Breast epithelium (tissue), 4 donors: ENCODE measurements at regions not wholly inside any gene's neighbourhood (a gene's known extent, or its start where the extent isn't known, plus 50 kb on each side); places are given as distances from the start of the nearest gene placed in this dataset.

Source experiments
- DNase-seq, 2 donors: peaks; one replicate each; pipeline ENCODE4 v3.0.0-alpha.2; 2019; ENCODE audit warnings: low spot score in 2 of 2
- H3K27ac ChIP-seq, 2 donors: fragments of 200-600 bp; sonication (generic) in 1 of 2; one replicate each; pipeline ENCODE4 v1.5.1; 2016 to 2019; ENCODE audit warnings: mild to moderate bottlenecking in 1 of 2
- H3K27me3 ChIP-seq, 2 donors: fragments of 200-600 bp; sonication (generic) in 1 of 2; one replicate each; pipeline versions ENCODE4 v1.5.1 to v1.6.0; 2017 to 2019; ENCODE audit warnings: control low read depth in 1 of 2, mild to moderate bottlenecking in 1 of 2
- H3K36me3 ChIP-seq: fragments of 200-600 bp; one replicate; pipeline ENCODE4 v1.5.1; 2019
- H3K4me1 ChIP-seq, 2 donors: fragments of 200-600 bp; sonication (generic); one replicate each; pipeline ENCODE4 v1.5.1; 2016 to 2019; ENCODE audit warnings: control low read depth in 1 of 2
- H3K4me3 ChIP-seq, 3 donors: fragments of 200-600 bp; sonication (generic); 1 replicate in 2 of 3; 2 replicates in 1 of 3; pipeline ENCODE4 v1.5.1; 2016 to 2019; ENCODE audit warnings: mild to moderate bottlenecking in 3 of 3, moderate library complexity in 2 of 3
- H3K9me3 ChIP-seq, 2 donors: fragments of 200-600 bp; sonication (generic) in 1 of 2; one replicate each; pipeline ENCODE4 v1.5.1; 2016 to 2019; ENCODE audit warnings: control low read depth in 1 of 2
- CTCF ChIP-seq, 3 donors: fragments of 450-650 bp; IDR thresholded peaks; one replicate each; pipeline ENCODE4 v1.5.1; 2016 to 2017; ENCODE audit warnings: antibody characterized with exemption in 3 of 3, mild to moderate bottlenecking in 3 of 3, moderate library complexity in 3 of 3
- POLR2A ChIP-seq: fragments of 450-650 bp; IDR thresholded peaks from one replicate; pipeline ENCODE4 v1.6.1; 2016; ENCODE audit warnings: antibody characterized with exemption, mild to moderate bottlenecking, moderate library complexity
- POLR2AphosphoS5 ChIP-seq, 3 donors: sonication (generic); formaldehyde crosslinking; IDR thresholded peaks; one replicate each; pipeline ENCODE4 v1.6.1; 2017; ENCODE audit warnings: antibody characterized with exemption in 3 of 3
- intact Hi-C: fragments of 100-400 bp; cut with DNase I; formaldehyde crosslinking; loops from one replicate; pipeline ENCODE4 v1.15.1; 2023; ENCODE audit warnings: low total_unique reads

- intact Hi-C loops = no loop called here
- H3K4me3 ChIP-seq = no peak overlapping the region
- no peaks in the 10 kb centered on the region for H3K4me1 ChIP-seq
- H3K9me3 ChIP-seq = no peaks in the 10 kb centered on the region
- no peak overlapping the region for H3K27ac ChIP-seq
- no peaks in the 10 kb centered on the region for H3K36me3 ChIP-seq
- no peaks in the 10 kb centered on the region for H3K27me3 ChIP-seq
- TF ChIP-seq CTCF (IDR thresholded peaks at IDR 0.05) = no peak
- no peak for TF ChIP-seq POLR2AphosphoS5 (IDR thresholded peaks at IDR 0.05)
- no peak for TF ChIP-seq POLR2A
- no peak for DNase-seq
These were observed 81.1 kb upstream of the PRDM1 start for GRCh38 chr6:106005013-106005412.

- DNase-seq = no peak
- H3K27ac ChIP-seq = no peak overlapping the region
- no peaks in the 10 kb centered on the region for H3K36me3 ChIP-seq
- H3K9me3 ChIP-seq = no peaks in the 10 kb centered on the region
- intact Hi-C loops = no loop called here
- TF ChIP-seq CTCF (IDR thresholded peaks at IDR 0.05) (no peak), POLR2A (no peak), POLR2AphosphoS5 (IDR thresholded peaks at IDR 0.05) (no peak)
- no peaks in the 10 kb centered on the region for H3K4me1 ChIP-seq
- no peaks in the 10 kb centered on the region for H3K27me3 ChIP-seq
- no peak overlapping the region for H3K4me3 ChIP-seq
These were observed 82.7 kb upstream of the PRDM1 start for GRCh38 chr6:106003268-106003987.

- Histone ChIP-seq H3K27me3 (no peaks in the 10 kb centered on the region), H3K4me3 (no peak overlapping the region), H3K9me3 (no peaks in the 10 kb centered on the region), H3K36me3 (no peaks in the 10 kb centered on the region), H3K27ac (no peak overlapping the region), H3K4me1 (no peaks in the 10 kb centered on the region)
- intact Hi-C loops = no loop called here
- TF ChIP-seq CTCF (IDR thresholded peaks at IDR 0.05) = no peak
- TF ChIP-seq POLR2AphosphoS5 (IDR thresholded peaks at IDR 0.05) = no peak
- TF ChIP-seq POLR2A = no peak
- no peak for DNase-seq
These were observed 84.1 kb upstream of the PRDM1 start for GRCh38 chr6:106002005-106002404.

- Histone ChIP-seq H3K27ac (no peak overlapping the region), H3K27me3 (no peaks in the 10 kb centered on the region), H3K36me3 (no peaks in the 10 kb centered on the region), H3K4me3 (no peak overlapping the region), H3K4me1 (no peaks in the 10 kb centered on the region), H3K9me3 (no peaks in the 10 kb centered on the region)
- TF ChIP-seq POLR2AphosphoS5 (IDR thresholded peaks at IDR 0.05) = no peak
- intact Hi-C loops = no loop called here
- no peak for DNase-seq
These were observed 85.2 kb upstream of the PRDM1 start for GRCh38 chr6:106000935-106001334.

- intact Hi-C loops = no loop called here
- H3K36me3 ChIP-seq = no peaks in the 10 kb centered on the region
- H3K4me3 ChIP-seq = no peak overlapping the region
- TF ChIP-seq POLR2AphosphoS5 (IDR thresholded peaks at IDR 0.05) (no peak), POLR2A (no peak), CTCF (IDR thresholded peaks at IDR 0.05) (no peak)
- no peak overlapping the region for H3K27ac ChIP-seq
- DNase-seq = no peak
- no peaks in the 10 kb centered on the region for H3K4me1 ChIP-seq
- no peaks in the 10 kb centered on the region for H3K27me3 ChIP-seq
- H3K9me3 ChIP-seq = no peaks in the 10 kb centered on the region
These were observed 88.7 kb upstream of the PRDM1 start for GRCh38 chr6:105997482-105997881.
